C1 segment of cervical spinal cord (tissue), 14 donors: ENCODE measurements at regions not wholly inside any gene's neighbourhood (a gene's known extent, or its start where the extent isn't known, plus 50 kb on each side); places are given as distances from the start of the nearest gene placed in this dataset.

Experiments
- DNase-seq, 14 donors: peaks; one replicate each; lab custom pipeline; 2025; lab: John Stamatoyannopoulos, UW

DNA sequence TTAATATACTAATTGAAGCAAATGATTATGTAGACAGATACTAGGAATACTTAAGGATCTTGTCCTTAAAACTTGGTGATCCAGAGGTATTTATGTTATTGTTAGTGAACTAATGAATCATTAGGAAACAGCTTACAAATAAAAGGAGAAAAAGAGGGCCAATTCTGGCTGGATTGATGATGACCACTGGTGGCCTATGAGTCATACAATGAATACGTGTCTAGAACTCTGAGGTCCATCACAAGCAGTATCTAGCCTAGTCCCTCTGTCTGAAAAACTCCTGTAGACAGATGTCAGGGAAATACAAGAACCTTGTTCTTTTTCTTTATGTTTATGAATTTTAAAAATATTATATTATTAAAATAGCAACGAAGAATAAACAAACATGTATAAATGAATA lies 51.7 kb upstream of the RTL1 start:
- no peak for DNase-seq

DNA sequence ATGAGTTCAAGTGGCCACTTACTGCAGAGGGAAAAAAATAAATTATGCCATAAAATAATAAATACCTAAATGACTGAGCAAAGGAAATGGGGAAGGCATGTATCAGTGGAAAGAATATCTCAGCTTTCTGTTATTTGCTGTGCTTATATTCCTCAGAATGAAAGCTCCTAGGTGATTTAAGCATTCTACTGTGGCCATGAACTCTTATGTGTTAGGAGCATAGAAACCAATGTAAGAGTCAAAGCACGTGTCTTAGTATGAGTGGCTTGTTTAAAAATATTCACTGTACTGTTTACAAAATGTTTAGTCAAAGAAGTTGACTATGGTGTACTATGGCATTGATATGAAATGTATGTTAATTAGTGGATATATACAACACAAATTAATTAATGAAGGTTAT lies 59.0 kb upstream of the RTL1 start:
- no peak for DNase-seq

DNA sequence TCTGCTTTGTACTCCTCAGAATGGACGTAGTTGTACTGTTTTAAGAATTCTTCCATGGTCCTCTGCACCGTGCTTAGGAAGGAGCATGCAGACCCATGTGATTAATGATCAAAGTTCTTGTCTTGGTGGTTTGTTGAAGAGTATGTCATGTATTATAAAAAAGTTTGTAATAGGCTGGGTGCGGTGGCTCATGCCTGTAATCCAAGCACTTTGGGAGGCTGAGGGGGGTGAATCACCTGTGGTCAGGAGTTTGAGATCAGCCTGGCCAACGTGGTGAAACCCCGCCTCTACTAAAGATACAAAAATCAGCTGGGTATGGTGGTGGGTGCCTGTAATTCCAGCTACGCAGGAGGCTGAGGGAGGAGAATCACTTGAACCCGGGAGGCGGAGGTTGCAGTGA lies 61.8 kb upstream of the RTL1 start:
- no peak for DNase-seq

DNA sequence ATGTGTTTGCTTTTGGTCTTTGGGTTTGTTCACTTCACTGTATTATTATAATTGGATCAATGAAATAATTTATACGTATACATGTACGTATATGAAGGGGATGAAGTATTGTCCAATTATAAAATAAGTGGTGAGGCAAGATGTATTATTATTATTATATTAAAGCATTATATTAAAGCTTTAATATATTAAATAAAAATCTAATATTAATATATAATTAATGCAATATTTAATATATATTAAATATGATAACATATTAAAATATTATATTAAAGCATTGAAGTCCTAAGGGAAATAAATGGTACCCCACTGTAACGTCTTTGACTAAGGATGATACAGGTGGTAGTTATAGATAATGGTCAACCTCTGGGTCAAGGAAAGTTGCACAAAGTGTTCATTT lies 63.7 kb upstream of the RTL1 start:
- no peak for DNase-seq

DNA sequence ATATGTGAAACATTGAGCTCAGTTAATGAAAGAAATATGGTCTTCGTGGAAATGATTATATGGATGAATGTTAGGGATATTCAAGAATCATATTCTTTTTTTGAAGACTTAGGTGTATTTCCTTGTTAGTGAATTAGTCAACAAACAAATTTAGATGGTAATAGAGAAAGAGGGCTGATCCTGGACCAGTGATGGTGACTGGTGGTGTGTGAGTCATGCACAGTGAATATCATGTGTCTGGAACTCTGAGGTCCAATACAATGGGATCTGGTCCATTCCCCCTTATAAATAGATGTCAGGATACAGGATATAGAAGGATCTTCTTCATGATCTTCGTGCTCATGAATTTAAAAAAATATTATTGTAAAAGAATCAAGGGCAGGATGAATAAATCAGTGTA lies 64.4 kb upstream of the RTL1 start:
- no peak for DNase-seq

DNA sequence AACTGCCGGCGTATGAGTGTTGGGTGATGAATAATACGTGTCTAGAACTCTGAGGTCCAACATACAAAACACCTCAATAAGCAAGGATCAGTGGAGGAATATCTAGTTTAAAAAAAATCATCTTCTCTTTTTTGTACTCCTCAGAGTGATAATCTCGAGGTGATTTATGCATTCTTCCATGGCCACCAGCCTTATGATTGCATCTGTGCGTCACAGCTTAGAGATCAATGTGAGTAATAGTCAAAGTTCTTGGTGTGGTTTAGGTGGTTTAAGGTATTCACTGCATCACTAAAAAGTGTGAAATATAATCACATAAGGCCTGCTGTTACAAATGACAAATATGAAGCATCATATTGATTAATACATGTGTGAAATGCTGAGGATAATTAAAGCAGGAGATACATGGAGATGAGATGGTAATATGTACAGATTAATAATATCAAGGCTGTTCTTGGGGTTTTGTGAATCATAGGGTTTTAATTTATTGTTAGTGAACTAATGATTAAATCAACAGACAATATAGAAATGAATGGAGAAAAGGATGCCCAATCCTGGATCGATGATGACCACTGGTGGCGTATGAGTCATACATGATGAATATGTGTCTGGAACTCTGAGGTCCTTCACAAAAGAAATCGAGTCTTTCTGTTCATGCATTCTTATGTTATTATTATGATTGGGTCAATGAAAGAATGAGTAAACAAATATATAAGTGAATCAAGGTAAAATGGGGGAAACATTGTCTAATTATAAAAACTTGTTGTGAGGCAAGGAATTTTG lies 68.8 kb upstream of the RTL1 start:
- DNase-seq, result no peak

DNA sequence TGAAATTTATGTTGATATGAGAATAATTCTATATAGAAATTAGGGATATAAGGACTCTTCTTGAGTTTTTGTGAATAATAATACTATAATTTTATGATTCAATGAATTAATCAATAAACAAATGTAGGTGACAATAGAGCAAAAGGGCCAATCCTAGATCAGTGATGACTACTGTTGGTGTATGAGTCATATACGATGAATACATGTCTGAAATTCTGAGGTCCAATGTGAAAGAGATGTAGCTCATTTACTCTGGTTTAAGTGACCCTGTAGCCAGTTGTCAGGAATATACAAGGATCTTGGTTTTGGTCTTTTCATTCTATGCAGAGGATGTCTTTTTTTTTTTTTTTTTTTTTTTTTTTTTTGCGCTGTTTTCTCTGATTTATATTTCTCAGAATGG lies 72.1 kb upstream of the RTL1 start:
- DNase-seq, result no peak

DNA sequence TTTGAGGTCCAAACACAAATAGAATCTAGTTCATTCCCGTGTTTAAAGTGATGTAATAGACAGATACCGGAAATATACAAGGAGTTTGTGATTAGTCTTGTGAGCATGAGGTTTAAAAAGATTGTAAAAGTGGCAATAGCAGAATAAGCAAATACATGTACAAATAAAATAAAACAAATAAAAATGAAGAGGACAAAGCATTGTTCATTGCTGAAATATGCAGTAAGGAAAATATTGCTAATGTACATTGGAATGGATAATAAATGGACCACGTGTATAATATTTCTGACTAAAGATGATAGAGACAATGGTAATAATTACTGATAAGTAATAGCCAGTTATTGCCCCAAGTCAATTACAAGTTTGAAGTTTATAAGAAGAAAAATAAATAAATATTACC lies 75.6 kb upstream of the RTL1 start:
- no peak for DNase-seq

DNA sequence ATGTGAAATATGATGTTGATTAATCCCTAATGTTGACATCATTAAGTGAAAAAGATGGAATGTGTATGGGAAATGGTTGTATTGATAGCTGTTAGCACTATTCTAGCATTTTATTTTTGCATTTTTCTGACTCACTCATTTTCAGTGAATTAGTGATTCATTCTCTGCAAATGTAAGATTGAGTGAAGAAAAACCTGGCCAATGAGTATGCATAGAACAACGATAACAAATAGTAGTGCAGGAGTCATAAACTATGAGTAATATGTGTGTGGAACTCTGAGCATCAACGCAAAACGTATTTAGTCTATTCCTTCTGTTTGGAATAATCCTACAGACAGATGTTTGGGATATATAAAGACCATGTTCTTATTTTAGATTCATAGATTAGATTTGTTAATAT lies 76.3 kb upstream of the RTL1 start:
- no peak for DNase-seq

DNA sequence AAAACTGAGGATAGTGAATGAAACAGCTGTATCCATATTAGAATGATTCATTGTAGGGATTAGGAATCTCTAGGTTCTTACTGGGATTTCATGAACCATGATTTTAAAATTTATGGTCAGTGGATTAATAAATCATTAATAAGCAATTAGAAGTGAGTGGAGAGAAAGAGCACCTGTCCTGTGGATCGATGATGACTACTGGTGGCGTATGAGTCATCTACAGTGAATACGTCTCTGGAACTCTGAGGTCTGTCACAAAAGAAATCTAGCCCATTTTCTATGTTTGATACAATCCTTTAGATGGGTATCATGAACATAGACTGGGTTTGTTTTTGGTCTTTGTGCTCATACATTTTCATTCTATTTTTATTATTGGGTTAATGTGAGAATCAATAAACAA lies 77.3 kb upstream of the RTL1 start:
- DNase-seq, result no peak

DNA sequence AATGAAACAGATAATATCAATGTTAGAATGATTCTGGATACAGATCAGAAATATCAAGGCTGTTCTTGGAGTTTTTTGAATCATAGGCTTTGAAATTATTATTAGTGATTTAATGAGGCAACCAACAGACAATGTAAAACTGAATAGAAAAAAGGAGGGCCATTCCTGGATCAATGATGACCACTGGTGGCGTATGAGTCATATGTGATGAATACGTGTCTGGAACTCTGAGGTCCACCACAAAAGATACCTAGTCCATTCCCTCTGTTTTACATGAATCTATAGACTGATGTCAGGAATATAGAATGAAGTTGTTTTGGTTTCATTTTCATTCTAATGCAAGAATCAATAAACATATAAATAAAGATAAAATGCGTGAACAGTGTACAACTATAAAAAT lies 78.3 kb upstream of the RTL1 start:
- DNase-seq, result no peak

DNA sequence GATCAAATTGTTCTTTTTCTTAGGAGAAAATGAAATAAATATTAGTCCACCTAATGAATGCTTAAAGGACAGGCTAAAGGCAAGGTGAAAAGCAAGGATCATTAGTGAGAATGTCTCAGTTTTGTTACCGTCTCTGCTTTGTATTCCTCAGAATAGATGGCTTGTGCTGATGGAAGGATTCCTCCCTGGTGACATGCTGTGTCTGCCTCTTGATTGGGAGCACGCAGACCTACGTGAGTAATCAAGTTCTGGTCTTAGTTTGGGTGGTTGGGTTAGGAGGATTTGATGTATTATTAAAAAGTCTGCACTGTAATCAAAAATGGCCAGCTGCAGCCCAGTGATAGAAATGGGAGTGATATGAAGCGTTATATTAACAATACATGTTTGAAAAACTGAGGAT lies 78.8 kb upstream of the RTL1 start:
- DNase-seq, result no peak

DNA sequence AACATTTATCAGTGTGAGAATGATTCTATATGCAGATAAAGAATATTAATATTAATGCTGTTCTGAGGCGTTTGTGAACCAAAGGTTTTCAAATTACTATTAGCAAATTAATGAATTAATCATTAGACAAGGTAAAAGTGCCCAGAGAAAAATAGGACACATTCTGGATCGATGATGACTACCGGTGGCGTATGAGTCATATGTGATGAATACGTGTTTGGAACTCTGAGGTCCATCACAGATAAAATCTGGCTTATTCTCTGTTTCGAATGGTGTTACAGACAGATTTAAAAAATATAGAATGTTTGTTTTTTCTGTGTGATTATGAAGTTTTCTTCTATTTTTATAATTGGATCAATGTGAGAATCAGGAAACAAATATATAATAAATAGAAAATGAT lies 79.2 kb upstream of the RTL1 start:
- DNase-seq, result no peak

DNA sequence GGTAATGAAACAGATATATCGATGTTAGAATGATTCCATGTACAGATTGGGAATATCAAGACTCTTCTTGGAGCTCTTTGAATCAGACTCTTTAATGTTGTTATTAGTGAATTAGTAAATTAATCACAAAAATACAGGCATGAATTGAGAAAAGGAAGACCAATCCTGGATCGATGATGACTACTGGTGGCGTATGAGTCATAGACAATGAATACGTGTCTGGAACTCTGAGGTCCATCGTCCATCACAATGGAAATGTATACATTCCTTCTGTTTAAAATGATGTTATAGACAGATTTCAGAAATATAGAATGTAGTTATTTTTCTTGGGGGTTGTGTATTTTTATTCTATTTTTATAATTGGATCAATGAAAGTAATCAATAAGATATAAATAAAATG lies 80.2 kb upstream of the RTL1 start:
- no peak for DNase-seq

DNA sequence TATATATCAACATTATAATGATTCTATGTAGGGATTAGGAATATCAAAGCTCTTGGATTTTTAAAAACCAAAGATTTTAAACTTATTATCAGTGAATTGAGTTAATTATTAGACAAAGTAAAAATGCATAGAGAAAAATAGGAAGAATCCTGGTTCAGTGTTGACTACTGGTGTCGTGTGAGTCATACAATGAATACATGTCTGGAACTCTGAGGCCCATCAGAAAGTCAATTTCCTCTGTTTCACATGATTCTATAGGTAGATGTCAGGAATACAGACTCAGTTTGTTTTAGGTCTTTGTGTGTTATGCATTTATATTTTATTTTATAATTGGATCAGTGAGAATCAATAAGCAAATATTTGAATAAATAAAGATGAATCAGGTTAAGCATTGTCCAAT lies 84.5 kb upstream of the RTL1 start:
- DNase-seq, result no peak

DNA sequence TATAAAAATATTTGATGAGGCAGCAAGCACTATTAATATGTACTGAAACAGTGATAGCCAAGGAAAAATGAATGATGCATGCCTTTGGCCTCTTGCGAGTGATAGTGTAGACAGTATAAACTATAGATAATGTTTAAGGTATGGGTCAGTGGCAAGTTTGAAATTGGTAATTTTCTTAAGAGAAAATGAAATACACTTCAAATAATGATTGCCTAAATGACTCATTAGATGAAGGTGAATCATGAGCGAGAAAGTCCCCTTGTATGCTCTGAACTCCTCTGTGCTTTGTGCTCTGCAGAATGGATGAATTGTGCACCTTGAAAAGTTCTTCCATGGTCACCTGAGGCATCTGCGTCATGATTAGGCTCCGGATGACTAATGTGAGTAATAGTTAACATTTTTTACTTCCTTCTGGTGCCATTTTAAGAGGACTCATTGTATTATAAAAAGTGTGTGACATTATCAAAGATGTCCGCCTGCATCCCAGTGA lies 84.9 kb upstream of the RTL1 start:
- no peak for DNase-seq

DNA sequence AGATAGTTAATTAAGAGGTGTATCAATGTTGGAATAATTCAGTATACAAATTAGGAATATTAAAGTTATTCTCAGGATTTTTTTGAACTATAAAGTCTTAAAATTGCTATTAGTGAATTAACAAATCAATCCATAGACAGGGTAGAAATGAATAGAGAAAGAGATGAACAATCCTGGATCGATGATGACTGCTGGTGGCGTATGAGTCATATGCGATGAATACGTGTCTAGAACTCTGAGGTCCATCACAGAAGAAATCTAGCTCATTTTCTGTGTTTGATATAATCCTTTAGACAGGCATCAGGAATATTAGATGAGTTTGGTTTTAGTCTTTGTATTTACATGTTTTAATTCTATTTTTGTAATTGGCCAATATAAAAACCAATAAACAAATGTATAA lies 85.4 kb upstream of the RTL1 start:
- no peak for DNase-seq

DNA sequence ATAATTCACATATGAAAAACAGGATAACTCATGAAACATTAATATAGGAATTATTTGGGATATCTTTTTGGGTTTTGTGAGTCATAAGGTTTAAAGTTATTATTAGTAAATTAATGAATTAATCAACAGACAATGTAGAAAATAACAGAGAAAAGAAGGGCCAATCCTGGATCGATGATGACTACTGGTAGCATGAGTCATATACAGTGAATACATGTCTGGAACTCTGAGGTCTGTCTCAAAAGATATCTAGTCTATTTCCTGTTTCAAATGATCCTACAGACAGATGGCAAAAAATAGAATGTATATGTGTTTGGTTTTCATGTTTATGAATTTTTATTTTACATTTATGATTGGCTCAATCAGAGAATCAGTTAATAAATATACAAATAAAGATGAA lies 86.4 kb upstream of the RTL1 start:
- no peak for DNase-seq

DNA sequence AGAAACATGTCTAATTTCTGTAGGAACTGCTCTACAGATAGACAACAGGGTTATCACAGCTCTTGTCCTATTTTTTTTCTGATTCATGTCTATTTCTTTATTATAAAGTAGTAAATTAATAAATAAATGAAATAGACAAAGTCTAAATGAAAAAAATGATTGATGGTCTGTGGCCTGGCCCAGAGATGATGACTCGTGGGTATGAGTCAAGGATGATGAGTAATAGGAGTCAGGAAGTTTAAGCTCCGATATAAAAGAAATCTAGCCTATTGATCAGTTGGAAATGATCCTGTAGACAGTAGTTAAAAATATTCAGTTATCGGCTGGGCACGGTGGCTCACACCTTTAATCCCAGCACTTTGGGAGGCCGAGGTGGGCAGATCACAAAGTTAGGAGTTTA lies 90.6 kb upstream of the RTL1 start:
- no peak for DNase-seq

DNA sequence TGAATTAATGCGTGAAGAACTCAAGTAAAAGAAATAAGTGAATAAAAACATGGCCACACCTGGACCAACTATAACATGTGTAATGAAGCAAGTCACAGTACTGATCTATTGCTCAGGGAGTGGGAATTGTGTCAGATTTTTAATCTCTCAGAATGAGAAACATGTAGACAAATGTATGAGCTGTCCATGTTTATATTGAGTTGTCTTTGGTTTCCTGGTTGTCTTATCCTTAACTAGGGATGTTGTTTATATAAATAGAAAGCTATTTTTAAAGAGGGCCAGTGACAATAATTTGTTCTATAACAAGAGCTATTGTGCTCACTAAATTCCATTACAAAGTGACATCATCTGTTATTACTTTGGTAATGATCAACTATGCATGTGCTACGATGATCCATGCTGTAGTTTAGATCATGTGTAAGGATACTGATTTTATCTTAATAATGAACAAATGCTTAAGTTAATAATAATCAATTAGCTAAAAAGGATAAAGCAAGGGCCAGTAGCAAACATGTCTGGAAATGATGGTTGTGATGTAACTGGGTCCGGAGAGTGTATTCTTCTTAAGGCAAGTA lies 91.3 kb upstream of the RTL1 start:
- no peak for DNase-seq

DNA sequence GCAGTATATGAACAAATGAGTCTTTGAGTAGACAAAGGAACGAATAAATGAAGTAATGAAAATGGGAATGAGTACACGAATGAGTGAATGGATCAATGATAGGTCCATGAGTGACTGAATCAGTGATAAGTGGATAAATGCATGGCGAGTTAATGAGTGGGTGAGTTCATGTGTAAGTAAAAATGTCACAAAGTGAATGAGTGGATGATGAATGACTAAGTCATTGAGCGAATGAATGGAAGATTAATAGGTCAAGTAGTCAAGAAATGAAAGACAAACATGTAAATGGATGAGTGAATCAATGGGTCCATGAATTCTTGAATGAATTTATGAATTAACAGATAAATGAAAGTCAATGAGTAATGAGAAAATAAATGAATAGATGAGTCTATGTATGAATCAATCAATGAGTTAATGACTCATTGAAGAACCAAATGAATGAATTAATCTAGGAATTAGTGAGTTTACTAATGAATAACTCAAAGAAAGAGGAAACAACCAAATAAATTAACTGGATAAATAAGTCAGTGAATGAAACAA lies 97.3 kb upstream of the RTL1 start:
- DNase-seq, result no peak

DNA sequence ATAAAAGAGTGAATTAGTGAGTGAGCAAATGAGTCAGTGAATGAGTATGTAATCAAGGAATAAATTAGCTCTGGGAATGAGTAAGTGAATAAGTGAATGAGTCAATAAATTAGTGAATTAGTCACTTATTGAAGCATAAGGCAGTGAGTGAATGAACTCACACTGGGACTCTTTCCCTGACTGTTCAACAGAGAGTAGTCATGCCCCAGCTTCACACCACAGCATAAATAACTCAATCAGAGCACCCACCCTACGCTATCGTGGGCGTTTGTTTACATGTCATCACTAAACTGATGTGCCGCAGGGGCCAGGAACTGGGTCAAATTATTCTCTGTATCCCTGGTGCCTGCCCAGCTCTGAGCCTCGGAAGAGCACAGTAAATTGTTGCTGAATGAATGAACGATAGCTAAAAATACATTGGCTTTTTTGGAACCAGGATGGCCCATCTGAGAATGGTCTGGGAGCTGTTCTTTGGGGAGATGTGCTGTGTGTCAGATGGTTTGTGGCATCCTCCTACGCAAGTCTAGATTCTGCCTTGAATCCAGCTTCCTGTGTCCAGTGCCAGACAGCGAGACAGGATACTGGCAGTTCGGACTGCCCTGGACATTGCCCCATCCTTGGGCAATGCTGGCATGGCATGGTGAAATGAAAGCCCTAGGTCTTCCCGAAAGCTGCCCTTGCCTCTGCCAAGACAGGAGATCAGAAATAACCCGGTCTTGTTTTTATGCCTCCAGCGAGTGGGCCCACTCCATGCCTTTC lies 98.0 kb upstream of the RTL1 start:
- peak in 1 of 14 donors; percentile 64 for DNase-seq

DNA sequence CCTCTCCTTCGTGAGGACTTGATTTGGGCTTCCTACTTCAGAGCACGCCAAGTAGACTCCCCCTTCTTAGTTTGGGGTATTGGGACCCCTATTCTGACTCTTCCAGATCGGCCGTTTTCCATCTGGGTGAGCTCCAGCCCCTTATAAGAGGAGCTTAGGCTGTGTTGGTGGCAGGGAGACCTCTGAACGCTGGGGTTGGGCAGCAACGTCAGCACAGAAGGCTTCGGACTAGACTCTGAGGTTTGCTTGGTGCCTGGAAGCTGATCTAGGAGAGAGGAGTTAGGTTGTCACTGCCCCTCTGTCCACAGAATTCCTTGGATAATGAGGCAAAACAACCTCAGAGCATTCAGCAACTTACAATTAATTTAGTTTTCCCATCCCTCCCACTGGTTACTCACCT lies 99.2 kb upstream of the RTL1 start:
- DNase-seq, result no peak
